SK-N-SH (cell line): ENCODE measurements at regions not wholly inside any gene's neighbourhood (a gene's known extent, or its start where the extent isn't known, plus 50 kb on each side); places are given as distances from the start of the nearest gene placed in this dataset.
A peak's percentile ranks its signal among the peaks of the same experiment; 100 is the strongest.

Experiments
- CTCF ChIA-PET: fragments of 300-600, 350-600 bp; formaldehyde crosslinking; extraction: SDS; loops from one replicate; lab custom pipeline; 2021; lab: Yijun Ruan, JAX
- POLR2A ChIA-PET: fragments of 350-600 bp; sonication (Branson Sonifier 250); formaldehyde crosslinking; extraction: SDS; loops from one replicate; lab custom pipeline; 2020; ENCODE audit warnings: antibody characterized with exemption, inconsistent platforms; lab: Yijun Ruan, JAX
- DNase-seq: peaks from one replicate; pipeline ENCODE4 v3.0.0; 2012
- H2AFZ ChIP-seq: fragments of 200-600 bp; sonication (generic); 2 replicates; pipeline ENCODE4 v1.8.1; 2016; ENCODE audit warnings: antibody characterized with exemption, mild to moderate bottlenecking, low read depth
- H3F3A ChIP-seq: fragments of 200-600 bp; sonication (generic); replicated peaks from 2 replicates; pipeline ENCODE3; 2016; ENCODE audit warnings: antibody characterized with exemption, mild to moderate bottlenecking; ENCODE audit not compliant: insufficient read depth
- H3K27ac ChIP-seq, 2 experiments: fragments of 200-500 bp in 1 of 2; fragments of 200-600 bp in 1 of 2; sonication (Bioruptor generic) in 1 of 2; sonication (generic), shearing (Covaris generic) in 1 of 2; 2 replicates each; pipeline versions ENCODE4 v1.5.1 to v1.6.1; 2014 to 2016; ENCODE audit warnings: low read depth in 2 of 2, inconsistent platforms in 1 of 2, low read length in 1 of 2, mild to moderate bottlenecking in 1 of 2, mixed read lengths in 1 of 2
- H3K27me3 ChIP-seq: fragments of 200-600 bp; sonication (generic), shearing (Covaris generic); 2 replicates; pipeline ENCODE4 v1.6.1; 2016; ENCODE audit warnings: mixed run types; ENCODE audit not compliant: insufficient read depth
- H3K36me3 ChIP-seq, 2 experiments: fragments of 200-500 bp in 1 of 2; fragments of 200-600 bp in 1 of 2; sonication (Bioruptor generic) in 1 of 2; sonication (generic) in 1 of 2; replicated peaks in 1 of 2; 2 replicates each; pipeline versions ENCODE3 to v1.5.1; 2014 to 2016; ENCODE audit warnings: low read length in 1 of 2, mild to moderate bottlenecking in 1 of 2; ENCODE audit not compliant: insufficient read depth in 2 of 2, control insufficient read depth in 1 of 2
- H3K4me1 ChIP-seq, 2 experiments: fragments of 200-500 bp in 1 of 2; fragments of 200-600 bp in 1 of 2; sonication (Bioruptor generic) in 1 of 2; sonication (generic), shearing (Covaris generic) in 1 of 2; 2 replicates each; pipeline versions ENCODE4 v1.5.1 to v1.6.1; 2014 to 2016; ENCODE audit warnings: low read depth in 1 of 2, low read length in 1 of 2, mixed run types in 1 of 2; ENCODE audit not compliant: insufficient read depth in 2 of 2, control insufficient read depth in 1 of 2
- H3K4me2 ChIP-seq: fragments of 200-600 bp; sonication (generic), shearing (Covaris generic); 2 replicates; pipeline ENCODE4 v1.6.1; 2017; ENCODE audit warnings: mixed run types
- H3K4me3 ChIP-seq, 2 experiments: fragments of 200-500 bp in 1 of 2; fragments of 200-600 bp in 1 of 2; sonication (Bioruptor generic) in 1 of 2; sonication (generic), shearing (Covaris generic) in 1 of 2; 2 replicates each; pipeline versions ENCODE4 v1.5.1 to v1.8.1; 2014 to 2016; ENCODE audit warnings: low read depth in 2 of 2, inconsistent platforms in 1 of 2, low read length in 1 of 2, mild to moderate bottlenecking in 1 of 2, mixed read lengths in 1 of 2, moderate library complexity in 1 of 2
- H3K79me2 ChIP-seq: fragments of 200-600 bp; sonication (generic); 2 replicates; pipeline ENCODE4 v1.8.1; 2017; ENCODE audit warnings: mild to moderate bottlenecking; ENCODE audit not compliant: insufficient read depth
- H3K9ac ChIP-seq: fragments of 200-600 bp; sonication (generic); 2 replicates; pipeline ENCODE4 v1.6.1; 2017; ENCODE audit warnings: mixed run types
- H3K9me2 ChIP-seq: fragments of 200-600 bp; sonication (generic); 2 replicates; pipeline ENCODE4 v1.6.1; 2017; ENCODE audit warnings: mixed run types
- H3K9me3 ChIP-seq: fragments of 200-600 bp; sonication (generic); 2 replicates; pipeline ENCODE4 v1.6.1; 2017; ENCODE audit warnings: mixed run types, mild to moderate bottlenecking, moderate library complexity
- H4K20me1 ChIP-seq: fragments of 200-600 bp; sonication (generic); 2 replicates; pipeline ENCODE4 v1.6.1; 2017; ENCODE audit warnings: mild to moderate bottlenecking, mixed run types; ENCODE audit not compliant: insufficient read depth
- CHD2 ChIP-seq: fragments of 150-350 bp; IDR thresholded peaks from 2 replicates; pipeline ENCODE4 v1.6.1; 2018; ENCODE audit warnings: low read length; ENCODE audit not compliant: partially characterized antibody
- EP300 ChIP-seq, 2 experiments: IDR thresholded peaks; 2 replicates each; pipeline versions ENCODE4 v1.4.0 to v1.6.1; 2012; ENCODE audit warnings: borderline replicate concordance in 1 of 2, low read depth in 1 of 2, low read length in 1 of 2
- FOSL2 ChIP-seq: IDR thresholded peaks from 2 replicates; pipeline ENCODE4 v1.4.0; 2012; ENCODE audit warnings: low read depth, mild to moderate bottlenecking, moderate library complexity, borderline replicate concordance
- FOXM1 ChIP-seq: IDR thresholded peaks from 2 replicates; pipeline ENCODE4 v1.4.0; 2012; ENCODE audit warnings: low read depth, mild to moderate bottlenecking
- JUND ChIP-seq: IDR thresholded peaks from 2 replicates; pipeline ENCODE4 v1.4.0; 2012
- MEF2A ChIP-seq: IDR thresholded peaks from 2 replicates; pipeline ENCODE4 v1.4.0; 2012; ENCODE audit warnings: low read depth, borderline replicate concordance
- NFIC ChIP-seq: IDR thresholded peaks from 2 replicates; pipeline ENCODE4 v1.4.0; 2012; ENCODE audit warnings: borderline replicate concordance
- POLR2AphosphoS5 ChIP-seq: IDR thresholded peaks from 2 replicates; pipeline ENCODE4 v1.6.1; 2012; ENCODE audit warnings: low read depth, low read length
- RAD21 ChIP-seq: IDR thresholded peaks from 2 replicates; pipeline ENCODE4 v1.6.1; 2012; ENCODE audit warnings: mild to moderate bottlenecking, low read length
- REST ChIP-seq: IDR thresholded peaks from 2 replicates; pipeline ENCODE4 v1.6.1; 2012; ENCODE audit warnings: mild to moderate bottlenecking, low read depth, low read length, moderate library complexity
- RXRA ChIP-seq: IDR thresholded peaks from 2 replicates; pipeline ENCODE4 v1.4.0; 2012; ENCODE audit warnings: low read depth, mild to moderate bottlenecking, borderline replicate concordance
- TAF1 ChIP-seq: IDR thresholded peaks from 2 replicates; pipeline ENCODE4 v1.6.1; 2012; ENCODE audit warnings: low read depth, mild to moderate bottlenecking, low read length, moderate library complexity, borderline replicate concordance
- TCF12 ChIP-seq: IDR thresholded peaks from 2 replicates; pipeline ENCODE4 v1.4.0; 2012
- TEAD4 ChIP-seq: IDR thresholded peaks from 2 replicates; pipeline ENCODE4 v1.4.0; 2012; ENCODE audit warnings: mild to moderate bottlenecking, borderline replicate concordance; ENCODE audit not compliant: insufficient read depth
- YY1 ChIP-seq: IDR thresholded peaks from 2 replicates; pipeline ENCODE4 v1.4.0; 2012; ENCODE audit warnings: low read depth, mild to moderate bottlenecking
- ZBTB33 ChIP-seq: IDR thresholded peaks from 2 replicates; pipeline ENCODE4 v1.4.0; 2012; ENCODE audit warnings: low read depth, borderline replicate concordance
- WGBS: methylation state at CpG from one replicate; pipeline ENCODE4 v1.1.6; 2017; ENCODE audit warnings: low lambda C conversion rate; 5-methylcytosine and 5-hydroxymethylcytosine counted together
- TF ChIP-seq, protein P1 (sequence below): IDR thresholded peaks from 2 replicates; pipeline ENCODE4; 2012
- TF ChIP-seq, protein P2 (sequence below): IDR thresholded peaks from 2 replicates; pipeline ENCODE4 v1.4.0; 2012; ENCODE audit warnings: low read depth

- peak overlapping the region; percentile 41; the same call in 1 of the 2 replicates for H3K4me2 ChIP-seq
- no peak for DNase-seq
These were observed 101.3 kb downstream of the NUDT12 start for GRCh38 chr5:103461243-103461642.

More at GRCh38 chr5:103461243-103461642, 101.3 kb downstream of the NUDT12 start:
- Histone ChIP-seq H3F3A (peaks cover 23% of the 10 kb centered on the region), H2AFZ (no peak overlapping the region), H3K79me2 (no peaks in the 10 kb centered on the region), H3K9ac (peak overlapping the region; percentile 44; the same call in 1 of the 2 replicates), H3K27me3 (no peaks in the 10 kb centered on the region), H4K20me1 (no peaks in the 10 kb centered on the region), H3K4me1 (peaks cover 5 to 33% of the 10 kb centered on the region in 2 experiments; a peak in 3 of 4 replicates), H3K9me3 (no peaks in the 10 kb centered on the region), H3K36me3 (no peaks in the 10 kb centered on the region), H3K9me2 (no peaks in the 10 kb centered on the region), H3K4me3 (no peak overlapping the region), H3K27ac (peak overlapping the region; percentile 29 to 66; a peak in 3 of 4 replicates)
- peak; percentile 64; the same call in 1 of the 2 replicates for TF ChIP-seq MEF2A
- TF ChIP-seq TEAD4, result peak; percentile 99
- no peak for TF ChIP-seq YY1
- peak; percentile 76; the same call in 1 of the 2 replicates for TF ChIP-seq POLR2AphosphoS5
- TF ChIP-seq JUND, result peak; percentile 97
- TF ChIP-seq RXRA, result peak; percentile 99
- TF ChIP-seq FOXM1, result peak; percentile 94
- peak; percentile 24; the same call in 1 of the 2 replicates for TF ChIP-seq TAF1
- TF ChIP-seq NFIC, result peak; percentile 95
- no peak for TF ChIP-seq CHD2
- peak; percentile 68; the same call in 1 of the 2 replicates for TF ChIP-seq ZBTB33
- TF ChIP-seq REST, result no peak
- TF ChIP-seq, protein P1, sequence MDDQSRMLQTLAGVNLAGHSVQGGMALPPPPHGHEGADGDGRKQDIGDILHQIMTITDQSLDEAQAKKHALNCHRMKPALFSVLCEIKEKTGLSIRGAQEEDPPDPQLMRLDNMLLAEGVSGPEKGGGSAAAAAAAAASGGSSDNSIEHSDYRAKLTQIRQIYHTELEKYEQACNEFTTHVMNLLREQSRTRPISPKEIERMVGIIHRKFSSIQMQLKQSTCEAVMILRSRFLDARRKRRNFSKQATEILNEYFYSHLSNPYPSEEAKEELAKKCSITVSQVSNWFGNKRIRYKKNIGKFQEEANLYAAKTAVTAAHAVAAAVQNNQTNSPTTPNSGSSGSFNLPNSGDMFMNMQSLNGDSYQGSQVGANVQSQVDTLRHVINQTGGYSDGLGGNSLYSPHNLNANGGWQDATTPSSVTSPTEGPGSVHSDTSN, result peak; percentile 99
- no peak for TF ChIP-seq RAD21
- TF ChIP-seq TCF12, result peak; percentile 95
- peak; percentile 84 for TF ChIP-seq FOSL2
- TF ChIP-seq, protein P2, sequence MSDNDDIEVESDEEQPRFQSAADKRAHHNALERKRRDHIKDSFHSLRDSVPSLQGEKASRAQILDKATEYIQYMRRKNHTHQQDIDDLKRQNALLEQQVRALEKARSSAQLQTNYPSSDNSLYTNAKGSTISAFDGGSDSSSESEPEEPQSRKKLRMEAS, result peak; percentile 39; the same call in 1 of the 2 replicates
- TF ChIP-seq EP300 (IDR thresholded peaks at IDR 0.05; ENCODE audit: borderline replicate concordance in 1 of 2, low read depth in 1 of 2, low read length in 1 of 2), result peak; percentile 65 to 99; a peak in 3 of 4 replicates
- 5% methylated on average over 1 of the region's 1 CpG for WGBS
- POLR2A ChIA-PET, result no interaction called here
- CTCF ChIA-PET, result interaction anchor here (1.0 to 1.8 kb wide), 2 partner anchors 14 to 229 kb away, joined by 4 to 5 read pairs; no protein-coding TSS in a partner anchor
